Thyroid gland (tissue), 4 donors: ENCODE measurements at regions not wholly inside any gene's neighbourhood (a gene's known extent, or its start where the extent isn't known, plus 50 kb on each side); places are given as distances from the start of the nearest gene placed in this dataset.

Experiments
- DNase-seq, 2 donors: peaks; one replicate each; pipeline ENCODE4 v3.0.0-alpha.2; 2019
- H3K27ac ChIP-seq, 3 donors: fragments of 200-600 bp; sonication (generic); 1 replicate in 2 of 3; 2 replicates in 1 of 3; pipeline ENCODE4 v1.5.1; 2016 to 2019; ENCODE audit warnings: mild to moderate bottlenecking in 1 of 3, moderate library complexity in 1 of 3
- H3K27me3 ChIP-seq: fragments of 200-600 bp; sonication (generic); one replicate; pipeline ENCODE4 v1.5.1; 2019
- H3K36me3 ChIP-seq, 2 donors: fragments of 200-600 bp; sonication (generic); one replicate each; pipeline ENCODE4 v1.5.1; 2016 to 2019
- H3K4me1 ChIP-seq, 2 donors: fragments of 200-600 bp; sonication (generic); one replicate each; pipeline ENCODE4 v1.5.1; 2017 to 2019
- H3K4me3 ChIP-seq, 3 donors: fragments of 200-600 bp; sonication (generic); replicated peaks in 1 of 3; 1 replicate in 2 of 3; 2 replicates in 1 of 3; pipeline ENCODE4 v1.5.1; 2016; ENCODE audit warnings: mild to moderate bottlenecking in 1 of 3
- H3K9me3 ChIP-seq: fragments of 200-600 bp; sonication (generic); one replicate; pipeline ENCODE4 v1.5.1; 2017
- CTCF ChIP-seq, 6 experiments: fragments of 200-600 bp in 3 of 6; fragments of 450-650 bp in 3 of 6; sonication (generic) in 3 of 6; IDR thresholded peaks; one replicate each; pipeline ENCODE4 v1.5.1; 2016 to 2019; ENCODE audit warnings: antibody characterized with exemption in 6 of 6, mild to moderate bottlenecking in 2 of 6, inconsistent platforms in 1 of 6, moderate library complexity in 1 of 6
- POLR2A ChIP-seq, 2 donors: fragments of 450-650 bp; IDR thresholded peaks; one replicate each; pipeline ENCODE4 v1.6.1; 2017; ENCODE audit warnings: antibody characterized with exemption in 2 of 2, mild to moderate bottlenecking in 2 of 2, moderate library complexity in 1 of 2
- WGBS, 2 donors: methylation state at CpG; one replicate each; pipeline ENCODE4 v1.1.5; 2017; 5-methylcytosine and 5-hydroxymethylcytosine counted together
- intact Hi-C: fragments of 100-400 bp; cut with DNase I; formaldehyde crosslinking; loops from one replicate; pipeline ENCODE4 v1.15.1; 2023

GRCh38 chr16:35352431-35352830 lies 1893.0 kb downstream of the TP53TG3F start:
- DNase-seq = no peak
- TF ChIP-seq POLR2A (IDR thresholded peaks at IDR 0.05) (no peak), CTCF (IDR thresholded peaks at IDR 0.05) (no peak)
- no peak overlapping the region for H3K27ac ChIP-seq
- no peak overlapping the region for H3K4me3 ChIP-seq
- H3K9me3 ChIP-seq = no peaks in the 10 kb centered on the region
- 37 to 62% methylated on average over 20 to 25 of the region's 29 CpGs for WGBS, 2 donors
- no peaks in the 10 kb centered on the region for H3K4me1 ChIP-seq
- intact Hi-C loops = no loop called here
- no peaks in the 10 kb centered on the region for H3K36me3 ChIP-seq
- no peaks in the 10 kb centered on the region for H3K27me3 ChIP-seq

- intact Hi-C loops = no loop called here
- Histone ChIP-seq H3K4me1 (no peaks in the 10 kb centered on the region), H3K4me3 (no peak overlapping the region), H3K36me3 (no peaks in the 10 kb centered on the region), H3K27me3 (no peaks in the 10 kb centered on the region), H3K27ac (no peak overlapping the region), H3K9me3 (no peaks in the 10 kb centered on the region)
- no peak for DNase-seq
- 46 to 68% methylated on average over 3 of the region's 3 CpGs for WGBS, 2 donors
- TF ChIP-seq CTCF (IDR thresholded peaks at IDR 0.05) = no peak
- no peak for TF ChIP-seq POLR2A (IDR thresholded peaks at IDR 0.05)
Measured at GRCh38 chr16:35363510-35363909, 1904.1 kb downstream of the TP53TG3F start.

- no peaks in the 10 kb centered on the region for H3K27me3 ChIP-seq
- no peaks in the 10 kb centered on the region for H3K36me3 ChIP-seq
- no peaks in the 10 kb centered on the region for H3K4me1 ChIP-seq
- no peak overlapping the region for H3K4me3 ChIP-seq
- intact Hi-C loops = no loop called here
- no peak for DNase-seq
- H3K9me3 ChIP-seq = no peaks in the 10 kb centered on the region
- H3K27ac ChIP-seq = no peak overlapping the region
- no peak for TF ChIP-seq CTCF (IDR thresholded peaks at IDR 0.05)
- no peak for TF ChIP-seq POLR2A (IDR thresholded peaks at IDR 0.05)
Measured at GRCh38 chr16:35364263-35364662, 1904.9 kb downstream of the TP53TG3F start.

- TF ChIP-seq POLR2A (IDR thresholded peaks at IDR 0.05) = no peak
- TF ChIP-seq CTCF (IDR thresholded peaks at IDR 0.05) = no peak
- Histone ChIP-seq H3K4me1 (no peaks in the 10 kb centered on the region), H3K4me3 (no peak overlapping the region), H3K36me3 (no peaks in the 10 kb centered on the region), H3K27ac (no peak overlapping the region), H3K27me3 (no peaks in the 10 kb centered on the region), H3K9me3 (no peaks in the 10 kb centered on the region)
- 82 to 94% methylated on average over 2 of the region's 2 CpGs for WGBS, 2 donors
- no peak for DNase-seq
- intact Hi-C loops = no loop called here
Measured at GRCh38 chr16:35365675-35366074, 1906.3 kb downstream of the TP53TG3F start.

- Histone ChIP-seq H3K27me3 (no peaks in the 10 kb centered on the region), H3K9me3 (no peaks in the 10 kb centered on the region), H3K27ac (no peak overlapping the region), H3K4me1 (no peaks in the 10 kb centered on the region), H3K36me3 (no peaks in the 10 kb centered on the region), H3K4me3 (no peak overlapping the region)
- intact Hi-C loops = no loop called here
- 54 to 93% methylated on average over 1 of the region's 1 CpG for WGBS, 2 donors
- no peak for TF ChIP-seq POLR2A (IDR thresholded peaks at IDR 0.05)
- no peak for TF ChIP-seq CTCF (IDR thresholded peaks at IDR 0.05)
- DNase-seq = no peak
Measured at GRCh38 chr16:35370617-35371016, 1911.2 kb downstream of the TP53TG3F start.
